Lower lobe of right lung (tissue), 2 donors: ENCODE measurements at regions not wholly inside any gene's neighbourhood (a gene's known extent, or its start where the extent isn't known, plus 50 kb on each side); places are given as distances from the start of the nearest gene placed in this dataset.

ENCODE experiments used
- ATAC-seq, 2 donors: fragments of 200-7000 bp; cut with Tn5 transposase; one replicate each; pipeline ENCODE4 v1.9.1; 2020 to 2022; ENCODE audit warnings: mild to moderate bottlenecking in 2 of 2, moderate library complexity in 2 of 2
- DNase-seq: peaks from one replicate; pipeline ENCODE4 v3.0.0-alpha.2; 2020
- H3K27ac ChIP-seq: fragments of 200-600 bp; one replicate; pipeline ENCODE4 v1.8.0; 2022
- H3K27me3 ChIP-seq: fragments of 200-600 bp; one replicate; pipeline ENCODE4 v1.8.0; 2022; ENCODE audit warnings: low read depth
- H3K36me3 ChIP-seq: fragments of 200-600 bp; one replicate; pipeline ENCODE4 v1.8.0; 2022; ENCODE audit warnings: mild to moderate bottlenecking
- H3K4me1 ChIP-seq: fragments of 200-600 bp; one replicate; pipeline ENCODE4 v1.8.0; 2022
- H3K4me3 ChIP-seq: fragments of 200-600 bp; one replicate; pipeline ENCODE4 v1.8.0; 2022; ENCODE audit warnings: mild to moderate bottlenecking
- H3K9me3 ChIP-seq: fragments of 200-600 bp; one replicate; pipeline ENCODE4 v1.8.0; 2022
- intact Hi-C: fragments of 100-400 bp; cut with DNase I; formaldehyde crosslinking; loops from one replicate; pipeline ENCODE4 v1.11.0; 2022
- TF ChIP-seq, protein P1 (sequence below): fragments of 200-600 bp; IDR thresholded peaks from one replicate; pipeline ENCODE4 v1.8.0; 2022; ENCODE audit warnings: antibody characterized with exemption, mild to moderate bottlenecking
- donor health status: DM: no; HTN: yes; CAD: no; lungs with severe emphysema.

DNA sequence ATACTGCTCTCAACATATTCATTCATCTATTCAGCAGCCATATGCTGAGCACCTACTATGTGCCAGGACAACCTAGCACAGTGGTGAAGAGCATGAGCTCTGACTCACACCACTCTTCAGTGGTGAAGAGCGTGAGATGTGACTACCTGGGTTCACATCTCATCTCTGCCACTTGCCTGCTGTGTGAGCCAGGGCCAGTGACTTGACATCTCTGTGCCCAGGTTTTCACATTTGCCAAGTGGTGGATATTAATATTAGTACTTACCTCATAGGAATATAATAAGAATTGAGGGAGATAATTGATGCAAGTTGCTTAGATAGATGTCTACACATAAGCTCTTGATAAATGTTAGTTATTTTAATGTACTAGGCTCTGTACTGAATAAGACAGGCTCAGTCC lies 488.9 kb downstream of the PTPRU start:
- intact Hi-C loops, result no loop called here
- no peaks in the 10 kb centered on the region for H3K27me3 ChIP-seq

DNA sequence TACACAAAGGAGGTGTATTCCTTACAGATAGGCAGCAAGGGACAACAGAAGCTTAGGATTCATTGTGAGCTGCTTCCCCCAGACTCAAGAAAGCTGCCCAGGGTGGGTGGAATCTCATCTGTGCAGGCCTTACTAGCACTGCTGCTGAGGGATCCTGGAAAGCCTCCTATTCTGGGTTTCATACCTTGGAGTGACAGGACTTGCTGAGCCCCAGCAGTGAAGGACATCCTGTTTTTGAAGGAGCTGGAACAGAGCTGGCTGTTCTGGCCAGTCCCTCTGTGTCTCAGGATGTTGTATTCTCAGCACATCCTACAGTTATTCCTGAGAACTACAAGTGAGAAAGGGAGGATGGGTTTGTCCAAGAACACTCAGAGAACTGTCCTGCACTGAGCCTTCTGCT lies 486.3 kb downstream of the PTPRU start:
- ATAC-seq, result no peak
- Histone ChIP-seq H3K36me3 (no peaks in the 10 kb centered on the region), H3K27me3 (no peaks in the 10 kb centered on the region), H3K27ac (no peak overlapping the region), H3K9me3 (peaks cover 11% of the 10 kb centered on the region), H3K4me3 (no peak overlapping the region), H3K4me1 (no peaks in the 10 kb centered on the region)
- TF ChIP-seq, protein P1, sequence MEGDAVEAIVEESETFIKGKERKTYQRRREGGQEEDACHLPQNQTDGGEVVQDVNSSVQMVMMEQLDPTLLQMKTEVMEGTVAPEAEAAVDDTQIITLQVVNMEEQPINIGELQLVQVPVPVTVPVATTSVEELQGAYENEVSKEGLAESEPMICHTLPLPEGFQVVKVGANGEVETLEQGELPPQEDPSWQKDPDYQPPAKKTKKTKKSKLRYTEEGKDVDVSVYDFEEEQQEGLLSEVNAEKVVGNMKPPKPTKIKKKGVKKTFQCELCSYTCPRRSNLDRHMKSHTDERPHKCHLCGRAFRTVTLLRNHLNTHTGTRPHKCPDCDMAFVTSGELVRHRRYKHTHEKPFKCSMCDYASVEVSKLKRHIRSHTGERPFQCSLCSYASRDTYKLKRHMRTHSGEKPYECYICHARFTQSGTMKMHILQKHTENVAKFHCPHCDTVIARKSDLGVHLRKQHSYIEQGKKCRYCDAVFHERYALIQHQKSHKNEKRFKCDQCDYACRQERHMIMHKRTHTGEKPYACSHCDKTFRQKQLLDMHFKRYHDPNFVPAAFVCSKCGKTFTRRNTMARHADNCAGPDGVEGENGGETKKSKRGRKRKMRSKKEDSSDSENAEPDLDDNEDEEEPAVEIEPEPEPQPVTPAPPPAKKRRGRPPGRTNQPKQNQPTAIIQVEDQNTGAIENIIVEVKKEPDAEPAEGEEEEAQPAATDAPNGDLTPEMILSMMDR, result no peak
- intact Hi-C loops, result no loop called here
- DNase-seq, result no peak

More for the DNA sequence above, 488.9 kb downstream of the PTPRU start:
- H3K4me3 ChIP-seq, result no peak overlapping the region
- H3K36me3 ChIP-seq, result no peaks in the 10 kb centered on the region
- DNase-seq (no peak), ATAC-seq (no peak)
- TF ChIP-seq, protein P1, result no peak
- peaks cover 11% of the 10 kb centered on the region for H3K9me3 ChIP-seq
- no peak overlapping the region for H3K27ac ChIP-seq
- no peaks in the 10 kb centered on the region for H3K4me1 ChIP-seq

DNA sequence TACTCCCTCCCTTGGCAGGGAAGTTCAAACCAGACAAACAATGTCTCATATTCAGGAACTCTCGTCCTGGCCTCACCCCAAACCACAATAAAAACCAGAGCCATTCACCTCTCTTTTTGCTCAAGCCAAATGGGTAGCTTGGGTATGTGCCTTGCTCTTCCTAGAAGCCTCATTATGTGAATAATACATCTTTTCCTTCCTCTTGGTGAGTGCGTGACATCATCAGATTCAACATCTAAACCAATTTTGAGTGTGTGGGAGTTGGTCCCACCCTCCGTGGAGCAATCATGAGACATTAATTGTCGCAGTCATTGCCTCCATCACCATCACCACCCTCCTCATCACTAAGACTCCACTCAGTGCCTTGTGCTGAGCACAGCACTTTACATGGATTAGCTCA lies 482.9 kb downstream of the PTPRU start:
- peaks cover 11% of the 10 kb centered on the region for H3K9me3 ChIP-seq
- no peaks in the 10 kb centered on the region for H3K36me3 ChIP-seq
- TF ChIP-seq, protein P1, result no peak
- no peak overlapping the region for H3K4me3 ChIP-seq
- no peaks in the 10 kb centered on the region for H3K4me1 ChIP-seq
- no peaks in the 10 kb centered on the region for H3K27me3 ChIP-seq
- DNase-seq (no peak), ATAC-seq (no peak)
- H3K27ac ChIP-seq, result no peak overlapping the region
- intact Hi-C loops, result no loop called here

DNA sequence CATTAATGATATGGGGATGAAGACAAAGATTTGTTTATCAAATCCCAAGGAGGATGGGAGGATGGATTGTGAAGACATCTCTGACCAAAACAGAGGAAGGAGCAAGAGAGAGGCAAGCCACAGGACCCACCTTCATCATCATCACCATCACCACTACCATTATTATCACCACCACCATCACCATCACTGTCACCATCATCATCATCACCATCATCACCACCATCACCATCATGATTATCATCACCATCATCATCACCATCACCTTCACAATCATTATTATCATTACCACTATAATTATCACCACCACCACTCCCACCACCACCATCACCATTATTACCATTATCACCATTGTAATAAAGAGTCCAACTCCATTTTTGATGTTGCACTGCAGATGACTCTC lies 482.5 kb downstream of the PTPRU start:
- Histone ChIP-seq H3K4me3 (no peak overlapping the region), H3K36me3 (no peaks in the 10 kb centered on the region), H3K27me3 (no peaks in the 10 kb centered on the region), H3K27ac (no peak overlapping the region), H3K9me3 (peaks cover 11% of the 10 kb centered on the region), H3K4me1 (no peaks in the 10 kb centered on the region)
- DNase-seq, result no peak
- TF ChIP-seq, protein P1, result no peak
- no peak for ATAC-seq
- intact Hi-C loops, result no loop called here

DNA sequence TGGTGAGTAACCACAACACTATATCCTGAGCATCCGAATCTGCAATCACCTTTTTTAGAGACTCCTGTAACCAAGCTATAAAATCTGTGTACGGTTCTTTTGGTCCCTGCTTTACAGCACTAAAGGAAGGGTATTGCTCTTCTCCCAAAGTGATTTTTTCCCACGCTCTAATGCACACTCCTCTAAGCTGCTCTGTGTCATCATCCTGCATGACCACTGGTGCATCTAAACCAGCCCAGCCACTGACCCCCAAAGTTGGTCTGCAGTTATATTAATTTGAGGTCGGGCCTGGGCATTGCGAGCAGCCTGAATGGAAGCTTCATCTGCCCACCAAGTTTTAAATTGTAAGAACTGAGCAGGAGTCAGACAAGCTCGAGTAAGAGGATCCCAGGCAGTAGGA lies 480.0 kb downstream of the PTPRU start:
- ATAC-seq (no peak), DNase-seq (no peak)
- TF ChIP-seq, protein P1, result no peak
- H3K36me3 ChIP-seq, result no peaks in the 10 kb centered on the region
- H3K27me3 ChIP-seq, result no peaks in the 10 kb centered on the region
- H3K4me3 ChIP-seq, result no peak overlapping the region
- intact Hi-C loops, result no loop called here
- H3K27ac ChIP-seq, result no peak overlapping the region
- H3K9me3 ChIP-seq, result no peaks in the 10 kb centered on the region
- H3K4me1 ChIP-seq, result no peaks in the 10 kb centered on the region

DNA sequence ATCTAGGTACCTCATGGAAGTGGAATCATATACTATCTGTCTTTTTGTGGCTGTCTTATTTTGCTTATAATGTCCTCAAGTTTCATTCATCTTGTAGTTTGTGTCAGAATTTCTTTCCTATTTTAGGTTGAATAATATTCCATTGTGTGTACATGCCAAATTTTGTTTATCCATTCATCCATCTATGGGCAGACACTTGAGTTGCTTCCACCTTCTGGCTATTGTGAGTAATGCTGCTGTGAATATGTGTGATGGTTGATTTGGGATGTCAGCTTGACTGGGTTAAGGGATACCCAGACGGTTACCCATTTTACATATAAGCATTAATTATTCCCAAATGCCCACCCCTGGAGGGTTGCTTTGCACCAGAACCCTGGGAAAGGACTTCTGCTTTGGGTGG lies 477.5 kb downstream of the PTPRU start:
- TF ChIP-seq, protein P1, result no peak
- H3K27ac ChIP-seq, result no peak overlapping the region
- H3K36me3 ChIP-seq, result no peaks in the 10 kb centered on the region
- ATAC-seq, result no peak
- H3K9me3 ChIP-seq, result no peaks in the 10 kb centered on the region
- no peak for DNase-seq
- H3K27me3 ChIP-seq, result no peaks in the 10 kb centered on the region
- H3K4me3 ChIP-seq, result no peak overlapping the region
- no peaks in the 10 kb centered on the region for H3K4me1 ChIP-seq
- intact Hi-C loops, result no loop called here
